Medulla oblongata (tissue), 1 donor: ENCODE measurements at regions not wholly inside any gene's neighbourhood (a gene's known extent, or its start where the extent isn't known, plus 50 kb on each side); places are given as distances from the start of the nearest gene placed in this dataset.
"Not testable (repeated sequence)": the region's sequence is repeated elsewhere in the genome, so short reads cannot be mapped to it uniquely, and the experiment has no call there.

Experiments
- DNase-seq: peaks from one replicate; pipeline ENCODE4 v3.0.0-alpha.2; 2015; ENCODE audit errors: extremely low spot score

- no peak for DNase-seq
These were observed 454.2 kb upstream of the KLF6 start for GRCh38 chr10:4239186-4239585.

GRCh38 chr10:4236905-4237304 is 451.9 kb upstream of the KLF6 start:
- not testable (repeated sequence) for DNase-seq

GRCh38 chr10:4234661-4235060 is 449.7 kb upstream of the KLF6 start:
- no peak for DNase-seq

- no peak for DNase-seq
These were observed 446.4 kb upstream of the KLF6 start for GRCh38 chr10:4231439-4231838.

GRCh38 chr10:4230036-4230435 is 445.0 kb upstream of the KLF6 start:
- no peak for DNase-seq

- DNase-seq = no peak
These were observed 444.1 kb upstream of the KLF6 start for GRCh38 chr10:4229106-4229505.

GRCh38 chr10:4227586-4227985 is 442.6 kb upstream of the KLF6 start:
- DNase-seq = no peak

- no peak for DNase-seq
These were observed 442.0 kb upstream of the KLF6 start for GRCh38 chr10:4226941-4227540.

- DNase-seq = no peak
These were observed 439.2 kb upstream of the KLF6 start for GRCh38 chr10:4224178-4224577.

GRCh38 chr10:4221310-4221709 is 436.3 kb upstream of the KLF6 start:
- DNase-seq = not testable (repeated sequence)

- no peak for DNase-seq
These were observed 434.9 kb upstream of the KLF6 start for GRCh38 chr10:4219901-4220300.

- DNase-seq = no peak
These were observed 432.6 kb upstream of the KLF6 start for GRCh38 chr10:4217653-4218052.

GRCh38 chr10:4217187-4217586 is 432.2 kb upstream of the KLF6 start:
- no peak for DNase-seq

GRCh38 chr10:4216726-4217125 is 431.7 kb upstream of the KLF6 start:
- DNase-seq = no peak

GRCh38 chr10:4215963-4216575 is 431.1 kb upstream of the KLF6 start:
- DNase-seq = no peak

- no peak for DNase-seq
These were observed 430.5 kb upstream of the KLF6 start for GRCh38 chr10:4215485-4215884.

GRCh38 chr10:4214908-4215307 is 429.9 kb upstream of the KLF6 start:
- no peak for DNase-seq

GRCh38 chr10:4213441-4213840 is 428.4 kb upstream of the KLF6 start:
- DNase-seq = no peak

- DNase-seq = no peak
These were observed 427.2 kb upstream of the KLF6 start for GRCh38 chr10:4212111-4212630.

- DNase-seq = no peak
These were observed 423.5 kb upstream of the KLF6 start for GRCh38 chr10:4208499-4208898.

- no peak for DNase-seq
These were observed 420.1 kb upstream of the KLF6 start for GRCh38 chr10:4205113-4205512.

- DNase-seq = no peak
These were observed 417.9 kb upstream of the KLF6 start for GRCh38 chr10:4202938-4203337.
